ENCODE measurements at regions not wholly inside any gene's neighbourhood (a gene's known extent, or its start where the extent isn't known, plus 50 kb on each side); places are given as distances from the start of the nearest gene placed in this dataset.

DNA sequence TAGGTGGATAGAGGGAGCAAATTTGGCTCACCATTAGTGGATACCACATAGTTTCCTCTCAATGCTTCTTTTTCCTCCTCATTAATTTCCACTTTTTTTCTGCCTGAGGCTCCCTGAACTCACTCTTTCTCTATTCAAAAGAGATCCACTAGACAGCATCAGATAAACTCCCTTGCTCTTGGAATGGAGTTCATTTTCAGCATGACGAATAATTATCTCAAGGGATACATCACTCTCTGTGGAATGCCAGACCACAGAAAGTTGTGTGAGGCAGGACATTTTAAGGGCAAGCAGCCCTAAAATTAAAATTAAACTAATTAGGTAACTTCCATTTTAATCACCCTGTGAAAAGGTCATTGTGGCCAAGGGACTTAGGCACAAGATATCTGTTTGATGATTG is 1920.1 kb upstream of the CELF4 start:
- Histone ChIP-seq H3K4me1 (ENCODE audit: control insufficient read depth, insufficient read depth, low read length) (no peaks in the 10 kb centered on the region), H3K27ac (ENCODE audit: control insufficient read depth, insufficient read depth) (no peak overlapping the region), H3K27me3 (replicated peaks in 1 of 2; ENCODE audit: control insufficient read depth in 2 of 2, insufficient read depth in 2 of 2, low read length in 1 of 2) (no peaks in the 10 kb centered on the region), H3K9ac (ENCODE audit: control insufficient read depth, insufficient read depth, low read length) (no peak overlapping the region), H2AFZ (ENCODE audit: control insufficient read depth, low read depth, low read length) (no peak overlapping the region), H3K36me3 (ENCODE audit: control insufficient read depth in 2 of 2, insufficient read depth in 2 of 2, low read length in 1 of 2) (no peaks in the 10 kb centered on the region), H3K4me3 (no peak overlapping the region), H3K9me3 (replicated peaks; ENCODE audit: control insufficient read depth, insufficient read depth, low read length) (no peaks in the 10 kb centered on the region), H3K4me2 (ENCODE audit: control insufficient read depth, insufficient read depth) (no peak overlapping the region), H3K79me2 (ENCODE audit: control insufficient read depth, insufficient read depth, low read length) (no peaks in the 10 kb centered on the region), H4K20me1 (ENCODE audit: control insufficient read depth, insufficient read depth) (no peaks in the 10 kb centered on the region)
- TF ChIP-seq, protein P1, sequence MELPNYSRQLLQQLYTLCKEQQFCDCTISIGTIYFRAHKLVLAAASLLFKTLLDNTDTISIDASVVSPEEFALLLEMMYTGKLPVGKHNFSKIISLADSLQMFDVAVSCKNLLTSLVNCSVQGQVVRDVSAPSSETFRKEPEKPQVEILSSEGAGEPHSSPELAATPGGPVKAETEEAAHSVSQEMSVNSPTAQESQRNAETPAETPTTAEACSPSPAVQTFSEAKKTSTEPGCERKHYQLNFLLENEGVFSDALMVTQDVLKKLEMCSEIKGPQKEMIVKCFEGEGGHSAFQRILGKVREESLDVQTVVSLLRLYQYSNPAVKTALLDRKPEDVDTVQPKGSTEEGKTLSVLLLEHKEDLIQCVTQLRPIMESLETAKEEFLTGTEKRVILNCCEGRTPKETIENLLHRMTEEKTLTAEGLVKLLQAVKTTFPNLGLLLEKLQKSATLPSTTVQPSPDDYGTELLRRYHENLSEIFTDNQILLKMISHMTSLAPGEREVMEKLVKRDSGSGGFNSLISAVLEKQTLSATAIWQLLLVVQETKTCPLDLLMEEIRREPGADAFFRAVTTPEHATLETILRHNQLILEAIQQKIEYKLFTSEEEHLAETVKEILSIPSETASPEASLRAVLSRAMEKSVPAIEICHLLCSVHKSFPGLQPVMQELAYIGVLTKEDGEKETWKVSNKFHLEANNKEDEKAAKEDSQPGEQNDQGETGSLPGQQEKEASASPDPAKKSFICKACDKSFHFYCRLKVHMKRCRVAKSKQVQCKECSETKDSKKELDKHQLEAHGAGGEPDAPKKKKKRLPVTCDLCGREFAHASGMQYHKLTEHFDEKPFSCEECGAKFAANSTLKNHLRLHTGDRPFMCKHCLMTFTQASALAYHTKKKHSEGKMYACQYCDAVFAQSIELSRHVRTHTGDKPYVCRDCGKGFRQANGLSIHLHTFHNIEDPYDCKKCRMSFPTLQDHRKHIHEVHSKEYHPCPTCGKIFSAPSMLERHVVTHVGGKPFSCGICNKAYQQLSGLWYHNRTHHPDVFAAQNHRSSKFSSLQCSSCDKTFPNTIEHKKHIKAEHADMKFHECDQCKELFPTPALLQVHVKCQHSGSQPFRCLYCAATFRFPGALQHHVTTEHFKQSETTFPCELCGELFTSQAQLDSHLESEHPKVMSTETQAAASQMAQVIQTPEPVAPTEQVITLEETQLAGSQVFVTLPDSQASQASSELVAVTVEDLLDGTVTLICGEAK (IDR thresholded peaks at IDR 0.05; ENCODE audit: borderline replicate concordance): no peak
- TF ChIP-seq HDAC2 (IDR thresholded peaks at IDR 0.05) (no peak), DPF2 (IDR thresholded peaks at IDR 0.05) (no peak), IRF4 (IDR thresholded peaks at IDR 0.05; ENCODE audit: low read depth, low read length) (no peak), TCF12 (IDR thresholded peaks at IDR 0.05; ENCODE audit: low read depth, low read length) (no peak), CREB1 (IDR thresholded peaks at IDR 0.05; ENCODE audit: low read depth) (no peak), BMI1 (IDR thresholded peaks at IDR 0.05; ENCODE audit: borderline replicate concordance) (no peak)
- POLR2A ChIA-PET: no interaction called here
- ATAC-seq: no peak
- 0% methylated on average over 1 of the region's 1 CpG for WGBS (ENCODE audit: insufficient coverage, insufficient replicate concordance, low lambda C conversion rate, missing lambda C conversion rate)
- DNase-seq (ENCODE audit: low read depth, low spot score): no peak
- CTCF ChIA-PET: no interaction called here
- in situ Hi-C loops (cut with MboI) (no loop called here), intact Hi-C loops (cut with micrococcal nuclease; ENCODE audit: unreplicated experiment) (no loop called here)
- RAD21 ChIA-PET (ENCODE audit: unreplicated experiment): no interaction called here
- SMC1A ChIA-PET (ENCODE audit: uncharacterized antibody, unreplicated experiment): no interaction called here
- BruUV-seq (replicated peaks): no TSS peak
- FAIRE-seq: no peak

Measured in GM12878 (cell line).